HepG2 (cell line): ENCODE measurements at regions not wholly inside any gene's neighbourhood (a gene's known extent, or its start where the extent isn't known, plus 50 kb on each side); places are given as distances from the start of the nearest gene placed in this dataset.

Experiments
- BCLAF1 ChIP-seq: fragments of 450-650 bp; IDR thresholded peaks from 2 replicates; pipeline ENCODE4 v1.6.1; 2017; ENCODE audit warnings: mild to moderate bottlenecking
- CAMTA2 ChIP-seq: sonication (generic); formaldehyde crosslinking; IDR thresholded peaks from 2 replicates; pipeline ENCODE4 v1.4.0; 2020; ENCODE audit warnings: mild to moderate bottlenecking, missing genetic modification reagents, borderline replicate concordance
- DPF2 ChIP-seq: sonication (generic); formaldehyde crosslinking; IDR thresholded peaks from 2 replicates; pipeline ENCODE4 v1.4.0; 2020; ENCODE audit warnings: mild to moderate bottlenecking, low read depth, missing genetic modification reagents, borderline replicate concordance
- GABPA ChIP-seq, 2 experiments: IDR thresholded peaks; 2 replicates each; pipeline ENCODE4 v1.6.1; 2011 to 2016; ENCODE audit warnings: low read depth in 2 of 2, low read length in 1 of 2, missing biosample characterization in 1 of 2, missing genetic modification characterization in 1 of 2
- HCFC1 ChIP-seq: fragments of 150-350 bp; IDR thresholded peaks from 2 replicates; pipeline ENCODE4 v1.6.1; 2014; ENCODE audit warnings: low read depth, low read length
- KIAA2018 ChIP-seq: sonication (generic); formaldehyde crosslinking; IDR thresholded peaks from 2 replicates; pipeline ENCODE4 v1.5.0; 2020; ENCODE audit warnings: mild to moderate bottlenecking, missing genetic modification reagents, borderline replicate concordance
- MLLT10 ChIP-seq: sonication (generic); formaldehyde crosslinking; IDR thresholded peaks from 2 replicates; pipeline ENCODE4 v1.4.0; 2020; ENCODE audit warnings: missing genetic modification reagents
- PITX1 ChIP-seq: sonication (generic); formaldehyde crosslinking; IDR thresholded peaks from 2 replicates; pipeline ENCODE4 v1.5.1; 2020; ENCODE audit warnings: mild to moderate bottlenecking, missing genetic modification reagents
- TRAFD1 ChIP-seq: sonication (generic); formaldehyde crosslinking; IDR thresholded peaks from 2 replicates; pipeline ENCODE4 v1.5.1; 2020; ENCODE audit warnings: missing genetic modification reagents, mild to moderate bottlenecking, borderline replicate concordance
- TRIM24 ChIP-seq: sonication (generic); formaldehyde crosslinking; IDR thresholded peaks from 2 replicates; pipeline ENCODE4 v1.8.0; 2022; ENCODE audit warnings: mild to moderate bottlenecking, missing genetic modification reagents
- ZFY ChIP-seq: sonication (generic); formaldehyde crosslinking; IDR thresholded peaks from 2 replicates; pipeline ENCODE4 v1.4.0; 2020; ENCODE audit warnings: missing genetic modification reagents
- ZNF234 ChIP-seq: sonication (generic); formaldehyde crosslinking; conservative IDR thresholded peaks from 2 replicates; pipeline ENCODE4 v1.5.1; 2020; ENCODE audit warnings: mild to moderate bottlenecking, missing genetic modification reagents
- ZNF44 ChIP-seq: sonication (generic); formaldehyde crosslinking; IDR thresholded peaks from 2 replicates; pipeline ENCODE4 v1.5.1; 2020; ENCODE audit warnings: mild to moderate bottlenecking, missing genetic modification reagents
- ZNF557 ChIP-seq: sonication (generic); formaldehyde crosslinking; IDR thresholded peaks from 2 replicates; pipeline ENCODE4 v1.4.0; 2020; ENCODE audit warnings: missing genetic modification reagents
- ZNF614 ChIP-seq: IDR thresholded peaks from 2 replicates; pipeline ENCODE4 v1.6.1; 2018; ENCODE audit warnings: missing biosample characterization, missing genetic modification reagents, inconsistent platforms, borderline replicate concordance
- TF ChIP-seq, protein P1 (sequence below): sonication (generic); formaldehyde crosslinking; IDR thresholded peaks from 2 replicates; pipeline ENCODE4 v1.4.0; 2020; ENCODE audit warnings: mild to moderate bottlenecking, missing genetic modification reagents

GRCh38 chr1:211885747-211886522, 55.4 kb upstream of the LPGAT1 start (continued):
- TF ChIP-seq KIAA2018 (CRISPR knock-in tag): no peak
- TF ChIP-seq ZNF614 (CRISPR knock-in tag): peak; percentile 78; the same call in 1 of the 2 replicates
- TF ChIP-seq ZNF234: 0 out of 2 replicates have a peak, but pooled peaks have one; percentile 45
- TF ChIP-seq, protein P1, sequence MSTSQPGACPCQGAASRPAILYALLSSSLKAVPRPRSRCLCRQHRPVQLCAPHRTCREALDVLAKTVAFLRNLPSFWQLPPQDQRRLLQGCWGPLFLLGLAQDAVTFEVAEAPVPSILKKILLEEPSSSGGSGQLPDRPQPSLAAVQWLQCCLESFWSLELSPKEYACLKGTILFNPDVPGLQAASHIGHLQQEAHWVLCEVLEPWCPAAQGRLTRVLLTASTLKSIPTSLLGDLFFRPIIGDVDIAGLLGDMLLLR (CRISPR knock-in tag): no peak
- TF ChIP-seq BCLAF1: no peak
- TF ChIP-seq ZFY (CRISPR knock-in tag): no peak
- no peak for TF ChIP-seq TRAFD1
- TF ChIP-seq TRIM24 (CRISPR knock-in tag): peak; percentile 74; the same call in 1 of the 2 replicates
- TF ChIP-seq ZNF44 (CRISPR knock-in tag): no peak
- TF ChIP-seq CAMTA2 (CRISPR knock-in tag): no peak
- peak; percentile 81 for TF ChIP-seq DPF2 (CRISPR knock-in tag)
- TF ChIP-seq PITX1 (CRISPR knock-in tag): peak; percentile 99
- TF ChIP-seq HCFC1: no peak
- no peak for TF ChIP-seq MLLT10
- no peak for TF ChIP-seq GABPA (IDR thresholded peaks at IDR 0.05; ENCODE audit: low read depth, low read length)
- TF ChIP-seq GABPA (CRISPR knock-in tag; IDR thresholded peaks at IDR 0.05; ENCODE audit: low read depth): peak; percentile 56
- TF ChIP-seq ZNF557: no peak
